ENCODE measurements at regions not wholly inside any gene's neighbourhood (a gene's known extent, or its start where the extent isn't known, plus 50 kb on each side); places are given as distances from the start of the nearest gene placed in this dataset.

GRCh38 chr10:130661419-130661818 is 525.2 kb downstream of the GLRX3 start:
- no peak for TF ChIP-seq CTCF (IDR thresholded peaks at IDR 0.05; ENCODE audit: extremely low read depth, missing control alignments)
- DNase-seq (ENCODE audit: low spot score), result no peak

DNA sequence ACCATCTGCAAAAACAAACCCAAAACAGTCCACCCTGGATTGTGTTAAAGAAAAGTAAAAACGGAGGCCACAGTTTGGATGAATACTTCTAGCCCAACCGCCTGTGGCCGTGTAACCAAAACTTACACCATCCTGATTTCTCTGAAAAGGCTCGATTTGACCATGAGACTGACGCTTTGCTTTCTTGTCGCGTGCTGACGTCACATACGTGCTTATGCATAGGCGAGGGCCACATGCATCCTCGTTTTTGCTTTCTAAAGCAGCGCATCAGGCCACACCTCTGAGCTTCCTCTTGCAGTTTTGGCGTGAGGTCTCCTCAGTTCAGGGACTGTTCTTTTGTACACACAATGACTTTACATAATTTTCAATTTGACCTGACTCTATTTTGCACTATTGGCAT is 526.6 kb downstream of the GLRX3 start:
- DNase-seq (ENCODE audit: low spot score), result no peak
- TF ChIP-seq CTCF (IDR thresholded peaks at IDR 0.05; ENCODE audit: extremely low read depth, missing control alignments), result no peak

GRCh38 chr10:130664526-130664925 is 528.3 kb downstream of the GLRX3 start:
- no peak for TF ChIP-seq CTCF (IDR thresholded peaks at IDR 0.05; ENCODE audit: extremely low read depth, missing control alignments)
- DNase-seq (ENCODE audit: low spot score), result no peak

DNA sequence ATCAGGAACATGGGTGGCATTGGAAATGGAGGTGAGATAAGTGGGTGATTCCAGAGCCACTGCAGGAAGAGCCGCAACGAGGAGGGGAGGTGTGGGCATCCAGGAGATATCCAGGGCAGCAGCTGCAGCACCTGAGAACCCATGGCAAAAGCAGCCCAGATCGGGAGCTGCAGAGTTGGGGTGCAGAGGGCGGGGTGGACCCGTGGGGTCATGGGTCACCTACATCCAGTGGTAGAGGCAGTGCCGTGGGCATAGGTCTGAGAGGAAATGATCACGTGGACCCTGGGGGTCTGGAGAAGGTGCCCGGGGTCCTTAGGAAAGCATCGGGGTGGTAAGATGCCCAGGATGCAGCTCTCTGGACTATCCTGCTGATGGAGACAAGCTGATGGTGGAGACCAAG is 530.0 kb downstream of the GLRX3 start:
- no peak for TF ChIP-seq CTCF (IDR thresholded peaks at IDR 0.05; ENCODE audit: extremely low read depth, missing control alignments)

DNA sequence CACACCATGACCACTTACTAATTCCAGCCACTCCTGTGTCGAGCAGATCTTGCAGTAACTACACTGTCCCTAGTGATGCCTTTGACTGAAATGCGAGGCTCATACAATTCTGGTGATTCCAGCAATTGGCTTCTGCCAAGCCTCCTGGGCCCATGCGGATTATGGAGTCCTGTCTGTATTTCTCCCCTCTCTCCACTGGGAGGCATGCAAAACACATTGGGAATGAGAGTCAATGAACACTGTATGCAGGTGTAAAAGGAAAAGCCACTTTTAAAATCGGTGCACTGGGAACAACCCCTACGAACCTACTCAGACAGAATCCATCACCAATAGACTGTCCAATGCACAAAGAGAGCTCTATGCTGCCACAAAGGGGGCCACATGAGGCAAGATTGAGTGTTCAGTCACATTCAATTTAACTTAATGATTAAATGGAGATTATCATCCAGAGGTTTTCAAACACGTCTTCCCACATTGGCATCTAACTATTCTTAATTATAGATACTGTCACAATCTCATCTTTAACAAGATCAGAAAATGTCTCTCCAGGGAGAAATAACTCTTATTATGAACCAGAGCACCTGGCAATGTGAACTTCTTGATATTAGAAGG is 550.6 kb downstream of the GLRX3 start:
- no peak for DNase-seq (ENCODE audit: low spot score)
- TF ChIP-seq CTCF (IDR thresholded peaks at IDR 0.05; ENCODE audit: extremely low read depth, missing control alignments), result no peak

More for the DNA sequence above, 530.0 kb downstream of the GLRX3 start:
- no peak for DNase-seq (ENCODE audit: low spot score)

- no peak for DNase-seq (ENCODE audit: low spot score)
- TF ChIP-seq CTCF (IDR thresholded peaks at IDR 0.05; ENCODE audit: extremely low read depth, missing control alignments), result no peak
Measured at GRCh38 chr10:130687566-130687965, 551.4 kb downstream of the GLRX3 start.

GRCh38 chr10:130689743-130690626 is 553.8 kb downstream of the GLRX3 start:
- TF ChIP-seq CTCF (IDR thresholded peaks at IDR 0.05; ENCODE audit: extremely low read depth, missing control alignments), result no peak
- DNase-seq (ENCODE audit: low spot score), result no peak
